HG03135 (cell line): ENCODE measurements at regions not wholly inside any gene's neighbourhood (a gene's known extent, or its start where the extent isn't known, plus 50 kb on each side); places are given as distances from the start of the nearest gene placed in this dataset.
A peak's percentile ranks its signal among the peaks of the same experiment; 100 is the strongest.
"Not testable (repeated sequence)": the region's sequence is repeated elsewhere in the genome, so short reads cannot be mapped to it uniquely, and the experiment has no call there.

Experiments used
- ATAC-seq: cut with Tn5 transposase; IDR thresholded peaks from one replicate; pipeline ENCODE4 v1.9.1; 2021; ENCODE audit warnings: mild to moderate bottlenecking, moderate library complexity; ENCODE audit not compliant: unreplicated experiment

DNA sequence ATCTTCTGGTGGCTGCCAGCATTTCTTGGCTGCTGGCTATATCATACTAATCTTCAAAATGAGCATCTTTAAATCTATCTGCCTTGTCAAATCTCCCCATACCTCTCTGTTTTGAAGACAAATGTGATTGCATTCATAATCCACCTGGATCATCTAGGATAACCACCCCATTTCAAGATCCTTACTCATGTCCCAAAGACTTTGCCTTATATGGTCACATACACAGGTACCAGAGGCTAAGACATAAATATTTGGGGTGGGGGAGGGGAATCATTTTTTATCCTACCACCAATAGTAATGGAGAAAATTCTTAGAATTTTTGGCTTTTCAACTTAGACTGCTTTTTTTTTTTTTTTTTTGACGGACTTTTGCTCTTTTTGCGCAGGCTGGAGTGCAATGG, 970.8 kb downstream of the PLOD2 start:
- no peak for ATAC-seq

DNA sequence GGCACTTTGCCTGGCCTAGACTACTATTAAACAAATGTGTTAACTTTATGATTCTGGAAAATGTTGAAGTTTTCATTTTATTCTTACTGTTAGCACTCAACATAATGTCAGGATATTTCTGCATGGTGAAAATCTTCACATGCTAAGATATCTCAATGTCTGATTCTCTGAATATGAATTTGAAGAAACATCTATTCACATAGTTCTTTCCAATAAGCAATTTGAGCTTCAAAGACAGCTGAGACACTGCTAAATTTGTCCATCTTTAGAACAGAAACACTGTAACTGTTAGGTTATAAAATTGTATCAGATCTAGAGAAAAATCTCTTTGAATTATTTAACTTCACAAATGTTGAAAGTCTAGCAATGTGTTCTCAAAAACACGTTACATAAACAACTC, 970.2 kb downstream of the PLOD2 start:
- ATAC-seq = no peak

GRCh38 chr3:145191543-145191942, 969.4 kb downstream of the PLOD2 start:
- ATAC-seq = no peak

DNA sequence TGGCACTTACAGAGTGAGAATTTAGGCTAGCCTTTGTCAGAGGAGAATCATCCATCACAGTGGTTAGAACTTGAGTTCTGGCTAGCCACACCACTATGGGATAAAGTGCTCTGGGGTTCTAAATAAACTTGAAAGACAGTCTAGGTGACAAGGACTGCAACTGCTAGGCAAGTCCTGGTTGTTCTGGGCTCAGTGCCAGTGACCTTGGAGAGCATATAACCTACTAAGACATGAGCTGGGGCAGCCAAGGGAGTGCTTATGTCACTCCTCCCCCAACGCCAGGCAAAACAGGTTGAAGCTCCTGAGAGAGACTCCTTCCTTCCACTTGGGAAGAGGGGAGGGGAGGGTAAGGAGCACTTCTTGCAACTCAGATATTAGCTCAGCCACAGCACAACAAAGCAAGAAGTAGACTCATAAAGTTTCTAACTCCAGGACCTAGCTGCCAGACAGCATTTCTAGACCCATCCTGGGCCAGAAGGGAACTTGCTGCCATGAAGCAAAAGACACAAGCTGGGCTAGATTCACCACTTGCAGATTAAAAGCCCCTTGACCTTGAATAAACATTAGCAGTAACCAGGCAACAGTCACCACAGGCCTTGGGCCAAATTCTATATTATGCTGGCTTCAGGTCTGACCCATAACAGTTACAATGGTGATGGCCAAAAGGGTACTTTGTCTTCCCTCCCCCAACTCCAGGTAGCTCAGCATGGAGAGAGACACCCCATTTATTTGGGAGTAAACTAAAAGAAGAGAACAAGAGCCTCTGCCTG, 963.7 kb downstream of the PLOD2 start:
- ATAC-seq = no peak

DNA sequence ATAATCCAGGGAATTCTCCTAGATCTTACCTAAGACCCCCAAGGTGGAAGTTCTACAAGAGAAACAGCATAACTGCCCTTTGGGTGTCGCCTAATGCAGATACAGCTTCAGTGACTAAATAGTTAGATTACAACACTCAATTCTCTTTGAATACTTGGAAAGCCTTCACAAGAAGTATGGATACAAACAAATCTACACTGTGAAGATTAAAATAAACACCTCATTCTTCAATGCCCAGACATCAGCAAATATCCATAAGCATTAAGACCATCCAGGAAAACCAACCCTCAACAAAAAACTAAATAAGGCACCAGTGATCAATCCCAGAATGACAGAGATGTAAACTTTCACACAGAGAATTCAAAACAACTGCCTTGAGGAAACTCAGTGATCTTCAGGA, 963.2 kb downstream of the PLOD2 start:
- ATAC-seq = no peak

GRCh38 chr3:145209561-145209960, 951.4 kb downstream of the PLOD2 start:
- ATAC-seq = no peak

GRCh38 chr3:145219355-145220235, 941.4 kb downstream of the PLOD2 start:
- no peak for ATAC-seq

- no peak for ATAC-seq
Observed at GRCh38 chr3:145224886-145225285, 936.1 kb downstream of the PLOD2 start.

DNA sequence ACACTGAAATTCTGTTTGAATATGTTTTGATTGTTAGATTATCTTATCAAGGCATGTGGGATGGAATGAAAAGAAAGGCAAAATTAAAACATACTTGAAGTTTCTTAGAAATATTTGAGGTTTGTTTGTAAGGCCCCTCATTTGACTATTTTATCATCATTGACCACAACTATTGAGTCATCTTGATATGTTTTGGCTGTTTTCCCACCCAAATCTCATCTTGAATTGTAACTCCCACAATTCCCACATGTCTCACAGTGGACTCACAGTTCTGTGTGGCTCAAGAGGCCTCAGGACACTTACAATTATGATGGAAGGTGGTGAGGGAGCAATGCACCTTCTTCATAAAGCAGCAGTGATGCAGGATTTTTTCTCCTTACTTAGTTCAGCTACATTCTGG, 917.1 kb downstream of the PLOD2 start:
- no peak for ATAC-seq

GRCh38 chr3:145244327-145244726, 916.7 kb downstream of the PLOD2 start:
- no peak for ATAC-seq

- ATAC-seq = no peak
Observed at GRCh38 chr3:145246291-145246690, 914.7 kb downstream of the PLOD2 start.

- ATAC-seq = no peak
Observed at GRCh38 chr3:145248928-145249327, 912.1 kb downstream of the PLOD2 start.

- no peak for ATAC-seq
Observed at GRCh38 chr3:145251311-145251710, 909.7 kb downstream of the PLOD2 start.

- not testable (repeated sequence) for ATAC-seq
Observed at GRCh38 chr3:145257967-145258366, 903.0 kb downstream of the PLOD2 start.

DNA sequence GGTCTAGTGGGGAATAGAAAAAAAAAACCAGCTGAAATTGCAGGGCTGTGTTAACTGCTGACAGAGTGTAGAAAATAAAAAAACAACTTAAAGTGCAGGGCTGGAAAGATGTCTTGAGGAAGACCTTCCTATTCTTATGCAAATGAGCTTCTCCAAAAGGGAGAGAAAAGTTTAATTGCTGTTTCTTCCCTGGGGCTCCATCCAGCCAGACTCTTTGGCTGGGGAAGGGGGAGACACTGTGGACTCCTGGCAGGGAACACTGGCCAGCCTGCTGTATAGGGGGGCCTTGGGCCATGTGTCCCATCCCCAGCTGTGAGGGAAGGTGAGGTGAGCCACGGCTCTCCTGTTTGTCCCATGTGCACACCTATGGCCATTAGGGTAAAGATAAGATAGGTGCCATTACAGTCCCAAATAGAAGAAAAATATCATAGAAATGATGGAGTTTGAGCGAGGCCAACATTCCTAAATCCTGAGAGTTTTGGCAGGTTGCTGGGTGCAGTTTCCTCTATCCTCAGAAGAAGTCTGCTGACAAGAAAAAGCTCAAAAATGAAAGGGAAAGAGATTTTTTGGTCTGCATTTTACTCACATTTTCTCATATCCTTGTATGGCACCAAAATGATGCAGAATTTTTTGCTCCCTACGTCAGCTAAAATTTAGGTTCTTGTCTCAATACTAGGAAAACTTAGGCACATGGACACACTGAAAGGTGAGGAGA, 901.7 kb downstream of the PLOD2 start:
- no peak for ATAC-seq

- not testable (repeated sequence) for ATAC-seq
Observed at GRCh38 chr3:145263458-145263857, 897.5 kb downstream of the PLOD2 start.

GRCh38 chr3:145266368-145266767, 894.6 kb downstream of the PLOD2 start:
- no peak for ATAC-seq

DNA sequence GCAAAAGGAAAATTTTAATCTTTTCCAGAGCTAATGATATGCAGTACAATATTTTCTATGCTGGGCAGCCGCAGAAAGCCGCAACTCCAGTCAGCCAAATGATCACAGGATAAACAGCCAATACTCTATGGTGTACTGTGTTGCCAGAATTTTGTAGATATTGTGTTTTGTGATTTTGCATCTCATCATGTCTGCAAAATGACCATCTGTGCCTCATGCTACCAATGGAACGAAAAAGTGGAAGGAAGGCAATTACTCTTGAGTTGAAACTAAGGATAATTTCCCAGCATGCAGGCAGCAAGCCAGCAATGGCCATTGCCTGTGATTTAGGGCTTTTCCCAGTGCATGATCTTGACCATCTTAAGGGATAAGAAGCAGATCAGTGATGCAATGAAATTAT, 891.9 kb downstream of the PLOD2 start:
- ATAC-seq = no peak

DNA sequence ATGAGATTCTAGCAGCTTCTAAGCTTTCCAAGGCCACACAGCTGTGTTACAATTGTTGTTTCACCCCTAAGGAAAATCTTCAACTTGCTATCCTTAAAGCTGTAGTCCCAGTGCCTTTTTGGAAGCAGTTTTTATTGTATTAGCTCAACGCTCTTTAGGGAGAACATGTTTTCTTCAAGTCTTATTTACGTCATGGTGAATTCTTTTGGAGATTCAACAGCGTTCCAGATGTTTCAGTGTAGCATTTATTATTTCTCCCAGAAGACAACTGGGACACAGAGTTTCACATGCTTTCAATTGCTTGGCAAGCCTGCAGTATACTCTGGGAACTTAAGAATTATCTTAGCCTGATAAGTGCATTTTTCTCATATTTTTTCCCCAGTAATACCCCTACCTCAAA, 888.3 kb downstream of the PLOD2 start:
- no peak for ATAC-seq

GRCh38 chr3:145282505-145282904, 878.5 kb downstream of the PLOD2 start:
- ATAC-seq = no peak

GRCh38 chr3:145286937-145287336, 874.0 kb downstream of the PLOD2 start:
- peak; percentile 64 for ATAC-seq
